ENCODE measurements at regions not wholly inside any gene's neighbourhood (a gene's known extent, or its start where the extent isn't known, plus 50 kb on each side); places are given as distances from the start of the nearest gene placed in this dataset.

DNA sequence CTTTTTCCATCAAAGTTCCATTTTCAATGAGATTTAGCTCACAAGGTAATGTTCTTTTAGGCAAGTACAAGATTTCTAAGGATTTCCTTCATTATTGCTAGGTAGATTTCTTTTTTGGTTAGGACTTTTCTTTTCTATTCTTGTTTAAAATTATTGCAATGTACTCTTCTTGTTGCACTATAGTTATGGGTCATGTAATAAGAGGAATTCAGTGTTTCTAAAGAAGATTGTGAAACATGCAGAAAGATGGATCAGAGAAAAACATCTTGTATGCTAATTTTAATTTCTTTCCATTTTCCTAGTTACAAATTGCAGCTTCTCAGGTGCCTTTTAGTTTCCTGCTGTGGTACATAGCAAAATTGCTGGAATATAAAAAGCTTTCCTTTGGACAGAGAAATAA, 56.1 kb downstream of the BTG1 start:
- no peaks in the 10 kb centered on the region for H3K9me3 ChIP-seq
- H3K36me3 ChIP-seq (ENCODE audit: control insufficient read depth, insufficient read depth, low read length) = no peaks in the 10 kb centered on the region
- Mint-ChIP-seq H3K9me3 (ENCODE audit: unreplicated experiment) (no peaks in the 10 kb centered on the region), H3K4me1 (ENCODE audit: low read depth, unreplicated experiment) (peaks cover 6% of the 10 kb centered on the region), H3K36me3 (ENCODE audit: insufficient read depth, unreplicated experiment) (no peaks in the 10 kb centered on the region), H3K27me3 (ENCODE audit: insufficient read depth, unreplicated experiment) (no peaks in the 10 kb centered on the region), H3K4me3 (ENCODE audit: unreplicated experiment) (no peak overlapping the region), H3K27ac (ENCODE audit: unreplicated experiment) (no peak overlapping the region)
- no peaks in the 10 kb centered on the region for H3K27me3 ChIP-seq (replicated peaks; ENCODE audit: control insufficient read depth, insufficient read depth, low read length)
- TF ChIP-seq, protein P1, sequence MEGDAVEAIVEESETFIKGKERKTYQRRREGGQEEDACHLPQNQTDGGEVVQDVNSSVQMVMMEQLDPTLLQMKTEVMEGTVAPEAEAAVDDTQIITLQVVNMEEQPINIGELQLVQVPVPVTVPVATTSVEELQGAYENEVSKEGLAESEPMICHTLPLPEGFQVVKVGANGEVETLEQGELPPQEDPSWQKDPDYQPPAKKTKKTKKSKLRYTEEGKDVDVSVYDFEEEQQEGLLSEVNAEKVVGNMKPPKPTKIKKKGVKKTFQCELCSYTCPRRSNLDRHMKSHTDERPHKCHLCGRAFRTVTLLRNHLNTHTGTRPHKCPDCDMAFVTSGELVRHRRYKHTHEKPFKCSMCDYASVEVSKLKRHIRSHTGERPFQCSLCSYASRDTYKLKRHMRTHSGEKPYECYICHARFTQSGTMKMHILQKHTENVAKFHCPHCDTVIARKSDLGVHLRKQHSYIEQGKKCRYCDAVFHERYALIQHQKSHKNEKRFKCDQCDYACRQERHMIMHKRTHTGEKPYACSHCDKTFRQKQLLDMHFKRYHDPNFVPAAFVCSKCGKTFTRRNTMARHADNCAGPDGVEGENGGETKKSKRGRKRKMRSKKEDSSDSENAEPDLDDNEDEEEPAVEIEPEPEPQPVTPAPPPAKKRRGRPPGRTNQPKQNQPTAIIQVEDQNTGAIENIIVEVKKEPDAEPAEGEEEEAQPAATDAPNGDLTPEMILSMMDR (IDR thresholded peaks at IDR 0.05; ENCODE audit: insufficient read depth in 1 of 2, low read depth in 1 of 2, low read length in 1 of 2, severe bottlenecking in 1 of 2, unreplicated experiment in 1 of 2) = no peak
- ChIA-PET POLR2A (interaction anchor here (0.7 kb wide), 1 partner anchor 56 kb away, joined by 3 read pairs; no protein-coding TSS in a partner anchor), CTCF (no interaction called here)
- H3K4me3 ChIP-seq (ENCODE audit: low read depth, low read length) = no peak overlapping the region
- no TSS peak for BruUV-seq (replicated peaks)
- H3K4me1 ChIP-seq = no peaks in the 10 kb centered on the region
- no peak for DNase-seq
- intact Hi-C loops (cut with micrococcal nuclease; ENCODE audit: unreplicated experiment) = no loop called here

DNA sequence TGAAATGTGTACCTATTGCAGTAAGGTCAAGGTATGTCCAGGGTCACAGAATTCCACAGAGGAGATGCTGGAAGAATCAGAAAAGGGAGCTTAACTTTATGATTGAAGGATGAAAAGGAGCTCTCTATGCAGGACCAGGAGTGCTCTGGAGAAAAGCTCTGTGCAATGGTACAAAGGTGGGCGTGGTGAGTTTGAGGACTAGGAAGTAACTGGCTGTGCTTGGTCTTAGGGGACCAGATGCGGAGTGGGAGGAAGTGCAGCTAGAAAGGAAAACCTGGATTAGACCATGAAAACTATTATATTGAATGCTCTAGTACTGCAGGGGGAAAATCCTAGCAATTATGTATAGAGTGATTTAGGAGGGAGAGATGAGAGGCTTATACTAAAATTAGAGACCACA, 56.8 kb downstream of the BTG1 start:
- TF ChIP-seq, protein P1 (IDR thresholded peaks at IDR 0.05; ENCODE audit: insufficient read depth in 1 of 2, low read depth in 1 of 2, low read length in 1 of 2, severe bottlenecking in 1 of 2, unreplicated experiment in 1 of 2) = no peak
- H3K4me1 Mint-ChIP-seq (ENCODE audit: low read depth, unreplicated experiment) = peaks cover 6% of the 10 kb centered on the region
- H3K4me1 ChIP-seq = no peaks in the 10 kb centered on the region
- ChIA-PET CTCF (no interaction called here), POLR2A (interaction anchor here (0.7 kb wide), 1 partner anchor 57 kb away, joined by 3 read pairs; no protein-coding TSS in a partner anchor)
- H3K27ac Mint-ChIP-seq (ENCODE audit: unreplicated experiment) = no peak overlapping the region
- H3K27me3 Mint-ChIP-seq (ENCODE audit: insufficient read depth, unreplicated experiment) = no peaks in the 10 kb centered on the region
- intact Hi-C loops (cut with micrococcal nuclease; ENCODE audit: unreplicated experiment) = no loop called here
- H3K9me3 ChIP-seq = no peaks in the 10 kb centered on the region
- DNase-seq = no peak
- BruUV-seq (replicated peaks) = no TSS peak
- H3K9me3 Mint-ChIP-seq (ENCODE audit: unreplicated experiment) = no peaks in the 10 kb centered on the region
- no peaks in the 10 kb centered on the region for H3K36me3 Mint-ChIP-seq (ENCODE audit: insufficient read depth, unreplicated experiment)
- H3K4me3 Mint-ChIP-seq (ENCODE audit: unreplicated experiment) = no peak overlapping the region
- H3K27me3 ChIP-seq (replicated peaks; ENCODE audit: control insufficient read depth, insufficient read depth, low read length) = no peaks in the 10 kb centered on the region
- no peak overlapping the region for H3K4me3 ChIP-seq (ENCODE audit: low read depth, low read length)
- no peaks in the 10 kb centered on the region for H3K36me3 ChIP-seq (ENCODE audit: control insufficient read depth, insufficient read depth, low read length)

DNA sequence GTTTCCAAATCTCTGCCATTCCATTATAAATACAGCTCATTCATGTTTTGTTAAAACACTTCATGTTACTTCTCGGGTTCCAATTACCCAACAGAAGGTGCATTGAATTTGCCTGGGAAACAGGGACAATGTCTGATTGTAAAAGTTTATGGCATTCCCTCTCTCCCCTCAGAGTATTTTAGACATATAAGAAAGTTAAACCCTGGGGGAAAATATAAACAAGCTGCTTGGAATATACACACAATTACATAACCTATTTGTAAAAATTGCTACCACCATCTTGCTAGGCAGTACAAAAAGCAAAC, 60.0 kb downstream of the BTG1 start:
- no TSS peak for BruUV-seq (replicated peaks)
- H3K4me3 ChIP-seq (ENCODE audit: low read depth, low read length) = no peak overlapping the region
- TF ChIP-seq, protein P1 (IDR thresholded peaks at IDR 0.05; ENCODE audit: insufficient read depth in 1 of 2, low read depth in 1 of 2, low read length in 1 of 2, severe bottlenecking in 1 of 2, unreplicated experiment in 1 of 2) = no peak
- no peak for DNase-seq
- H3K4me1 ChIP-seq = peaks cover 13% of the 10 kb centered on the region
- no peaks in the 10 kb centered on the region for H3K27me3 ChIP-seq (replicated peaks; ENCODE audit: control insufficient read depth, insufficient read depth, low read length)
- H3K9me3 Mint-ChIP-seq (ENCODE audit: unreplicated experiment) = no peaks in the 10 kb centered on the region
- H3K27ac Mint-ChIP-seq (ENCODE audit: unreplicated experiment) = no peak overlapping the region
- intact Hi-C loops (cut with micrococcal nuclease; ENCODE audit: unreplicated experiment) = no loop called here
- H3K36me3 ChIP-seq (ENCODE audit: control insufficient read depth, insufficient read depth, low read length) = no peaks in the 10 kb centered on the region
- CTCF ChIA-PET = no interaction called here
- peaks cover 13% of the 10 kb centered on the region for H3K4me1 Mint-ChIP-seq (ENCODE audit: low read depth, unreplicated experiment)
- POLR2A ChIA-PET = no interaction called here
- no peaks in the 10 kb centered on the region for H3K36me3 Mint-ChIP-seq (ENCODE audit: insufficient read depth, unreplicated experiment)
- H3K27me3 Mint-ChIP-seq (ENCODE audit: insufficient read depth, unreplicated experiment) = no peaks in the 10 kb centered on the region
- H3K4me3 Mint-ChIP-seq (ENCODE audit: unreplicated experiment) = no peak overlapping the region
- no peaks in the 10 kb centered on the region for H3K9me3 ChIP-seq
